CD4-positive, alpha-beta T cell treated with Interleukin-4 for 1 hour (primary cell): ENCODE measurements at regions not wholly inside any gene's neighbourhood (a gene's known extent, or its start where the extent isn't known, plus 50 kb on each side); places are given as distances from the start of the nearest gene placed in this dataset.
A peak's percentile ranks its signal among the peaks of the same experiment; 100 is the strongest.

Source experiments
- DNase-seq, 2 donors: peaks; one replicate each; pipeline ENCODE4 v3.0.0-alpha.2; 2020 to 2022

GRCh38 chr14:38073641-38074040 is 134.1 kb upstream of the SSTR1 start:
- peak in 1 of 2 donors; percentile 60 for DNase-seq

- peak in 1 of 2 donors; percentile 25 for DNase-seq
Observed at GRCh38 chr14:38074081-38074480, 133.6 kb upstream of the SSTR1 start.

GRCh38 chr14:38074754-38075153 is 132.9 kb upstream of the SSTR1 start:
- peak; percentile 12 to 79 for DNase-seq

GRCh38 chr14:38078393-38078792 is 129.3 kb upstream of the SSTR1 start:
- DNase-seq, result peak; percentile 71 to 85

- DNase-seq, result no peak
Observed at GRCh38 chr14:38079268-38079667, 128.4 kb upstream of the SSTR1 start.

- DNase-seq, result no peak
Observed at GRCh38 chr14:38079886-38080285, 127.8 kb upstream of the SSTR1 start.

GRCh38 chr14:38080696-38081095 is 127.0 kb upstream of the SSTR1 start:
- DNase-seq, result no peak

GRCh38 chr14:38083039-38083438 is 124.7 kb upstream of the SSTR1 start:
- no peak for DNase-seq

- peak in 1 of 2 donors; percentile 41 for DNase-seq
Observed at GRCh38 chr14:38089123-38089522, 118.6 kb upstream of the SSTR1 start.

GRCh38 chr14:38090506-38090905 is 117.2 kb upstream of the SSTR1 start:
- no peak for DNase-seq

GRCh38 chr14:38098074-38098836 is 109.4 kb upstream of the SSTR1 start:
- DNase-seq, result no peak

- DNase-seq, result no peak
Observed at GRCh38 chr14:38101679-38102078, 106.0 kb upstream of the SSTR1 start.

GRCh38 chr14:38103542-38104225 is 104.0 kb upstream of the SSTR1 start:
- no peak for DNase-seq

GRCh38 chr14:38105106-38105702 is 102.5 kb upstream of the SSTR1 start:
- no peak for DNase-seq

- no peak for DNase-seq
Observed at GRCh38 chr14:38107216-38107631, 100.5 kb upstream of the SSTR1 start.

- no peak for DNase-seq
Observed at GRCh38 chr14:38108681-38109080, 99.0 kb upstream of the SSTR1 start.

- no peak for DNase-seq
Observed at GRCh38 chr14:38110258-38110657, 97.4 kb upstream of the SSTR1 start.

- no peak for DNase-seq
Observed at GRCh38 chr14:38111046-38111445, 96.7 kb upstream of the SSTR1 start.

GRCh38 chr14:38113546-38113945 is 94.2 kb upstream of the SSTR1 start:
- no peak for DNase-seq

GRCh38 chr14:38116895-38117294 is 90.8 kb upstream of the SSTR1 start:
- no peak for DNase-seq

- DNase-seq, result peak in 1 of 2 donors; percentile 22
Observed at GRCh38 chr14:38120109-38120508, 87.6 kb upstream of the SSTR1 start.

- DNase-seq, result peak in 1 of 2 donors; percentile 14
Observed at GRCh38 chr14:38121320-38122020, 86.2 kb upstream of the SSTR1 start.

- no peak for DNase-seq
Observed at GRCh38 chr14:38122241-38122640, 85.5 kb upstream of the SSTR1 start.
